HG03378 (cell line): ENCODE measurements at regions not wholly inside any gene's neighbourhood (a gene's known extent, or its start where the extent isn't known, plus 50 kb on each side); places are given as distances from the start of the nearest gene placed in this dataset.

Experiments
- ATAC-seq: cut with Tn5 transposase; IDR thresholded peaks from one replicate; pipeline ENCODE4 v1.9.1; 2021; ENCODE audit warnings: mild to moderate bottlenecking, moderate library complexity; ENCODE audit not compliant: unreplicated experiment

GRCh38 chr12:61655241-61655640, 605.0 kb upstream of the USP15 start:
- no peak for ATAC-seq

GRCh38 chr12:61667676-61668075, 592.5 kb upstream of the USP15 start:
- ATAC-seq: no peak

DNA sequence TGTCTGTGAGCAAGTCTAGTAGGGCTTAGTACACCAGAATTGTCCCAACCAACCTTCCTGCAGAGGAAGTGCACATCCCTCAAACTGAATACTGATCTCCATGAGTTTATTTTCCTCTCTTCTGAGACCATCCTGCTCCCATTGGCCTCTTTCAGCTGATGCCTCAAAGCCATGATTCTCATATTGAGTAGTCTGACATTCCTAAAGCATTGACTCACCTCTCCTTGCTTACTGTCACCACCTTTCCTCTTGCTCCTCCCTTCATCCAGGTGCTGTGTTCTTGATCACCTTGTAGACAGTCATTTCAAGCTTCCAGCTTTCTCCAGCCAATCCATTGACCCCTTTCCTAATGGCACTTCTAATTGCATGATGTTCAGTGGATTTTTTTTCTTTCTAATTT, 583.7 kb upstream of the USP15 start:
- no peak for ATAC-seq

DNA sequence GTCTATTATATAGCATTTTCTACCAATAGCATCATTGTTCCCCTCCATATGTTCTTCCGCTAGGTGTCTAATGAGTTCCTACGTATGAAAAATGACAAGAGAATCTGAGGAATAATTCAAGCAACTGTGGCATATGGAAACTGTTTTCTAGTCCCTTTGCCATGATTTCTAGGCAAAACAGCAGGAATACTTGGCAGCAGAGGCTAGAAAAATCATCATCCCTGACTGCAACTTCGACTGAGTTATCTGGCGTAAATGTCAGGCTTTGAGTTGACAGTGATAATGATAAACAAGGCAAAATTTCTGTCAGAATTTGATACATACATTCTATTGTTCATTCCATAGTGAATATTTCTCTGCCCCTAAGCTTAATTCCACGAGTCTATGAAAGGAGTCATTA, 572.8 kb upstream of the USP15 start:
- no peak for ATAC-seq

- ATAC-seq: no peak
Observed at GRCh38 chr12:61694214-61694613, 566.0 kb upstream of the USP15 start.

- no peak for ATAC-seq
Observed at GRCh38 chr12:61701471-61701870, 558.7 kb upstream of the USP15 start.

DNA sequence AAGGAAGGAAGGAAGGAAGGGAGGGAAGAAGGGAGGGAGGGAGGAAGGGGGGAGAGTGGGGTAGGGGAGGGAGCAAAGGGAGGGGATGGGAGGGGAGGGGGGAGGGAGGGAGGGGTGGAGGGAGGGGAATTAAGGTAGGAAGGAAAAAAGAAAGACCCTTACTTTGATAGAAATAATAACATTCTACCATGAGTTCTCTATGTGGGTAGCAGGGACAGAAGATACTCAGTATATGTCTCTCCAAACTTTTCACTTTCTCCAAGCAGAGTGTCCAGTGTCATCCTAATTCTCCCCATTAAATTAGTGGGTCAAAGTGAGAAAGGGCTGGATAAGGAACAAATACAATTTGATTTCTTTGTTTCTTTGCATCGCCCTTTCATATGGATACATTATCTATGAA, 553.4 kb upstream of the USP15 start:
- ATAC-seq: no peak

DNA sequence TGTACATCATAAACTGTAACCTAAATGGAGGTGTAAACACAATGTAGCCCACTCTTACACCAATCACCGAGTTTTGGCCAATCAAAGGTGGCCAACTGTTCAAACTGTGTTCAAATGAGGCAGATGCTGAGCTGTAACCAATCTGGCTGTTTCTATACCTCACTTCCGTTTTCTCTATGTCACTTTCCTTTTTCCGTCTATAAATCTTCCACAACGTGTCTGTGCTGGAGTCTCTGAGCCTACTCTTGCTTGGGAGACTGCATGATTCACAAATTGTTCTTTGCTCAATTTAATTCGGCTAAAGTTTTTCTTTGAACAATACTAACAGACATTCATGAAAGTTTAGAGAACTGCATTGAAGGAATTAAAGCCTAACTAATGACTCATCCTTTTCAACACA, 547.1 kb upstream of the USP15 start:
- no peak for ATAC-seq

DNA sequence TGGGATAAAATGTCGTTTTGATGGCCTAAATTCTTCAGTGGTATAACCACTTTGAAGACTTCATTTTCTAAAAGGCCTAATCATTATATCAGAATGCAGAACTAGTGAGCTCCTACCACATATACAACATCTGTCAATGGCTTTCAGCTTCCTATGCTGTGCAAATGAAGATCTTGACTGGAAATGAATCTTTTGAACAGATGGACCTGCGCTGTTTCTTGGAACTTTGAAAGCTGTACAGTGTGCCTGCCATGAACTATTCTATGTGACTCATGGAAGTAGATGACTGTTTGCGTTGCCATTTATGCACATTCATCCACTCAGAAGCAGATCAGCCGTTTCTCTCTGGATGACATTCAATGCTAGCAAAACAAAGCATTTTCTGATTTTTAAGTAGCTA, 542.2 kb upstream of the USP15 start:
- ATAC-seq: no peak

- no peak for ATAC-seq
Observed at GRCh38 chr12:61739925-61740324, 520.3 kb upstream of the USP15 start.

GRCh38 chr12:61750604-61751003, 509.6 kb upstream of the USP15 start:
- ATAC-seq: no peak

DNA sequence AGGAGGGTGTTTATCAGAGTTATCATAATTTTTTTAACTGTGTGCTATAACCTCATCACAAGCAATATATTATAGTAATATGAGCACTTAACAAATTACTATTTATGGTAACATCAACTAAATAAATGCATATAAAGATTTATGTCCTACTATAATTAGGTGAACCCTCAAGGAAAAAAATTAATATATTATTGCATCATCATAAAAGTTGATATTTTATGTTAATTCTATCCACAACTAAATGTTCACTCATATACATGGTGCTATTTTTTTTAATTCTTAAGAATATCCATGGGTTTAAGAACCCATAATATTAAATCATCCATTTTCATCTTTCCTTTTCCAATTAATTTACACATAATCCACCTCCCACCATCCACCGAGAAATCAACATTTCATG, 506.0 kb upstream of the USP15 start:
- no peak for ATAC-seq

DNA sequence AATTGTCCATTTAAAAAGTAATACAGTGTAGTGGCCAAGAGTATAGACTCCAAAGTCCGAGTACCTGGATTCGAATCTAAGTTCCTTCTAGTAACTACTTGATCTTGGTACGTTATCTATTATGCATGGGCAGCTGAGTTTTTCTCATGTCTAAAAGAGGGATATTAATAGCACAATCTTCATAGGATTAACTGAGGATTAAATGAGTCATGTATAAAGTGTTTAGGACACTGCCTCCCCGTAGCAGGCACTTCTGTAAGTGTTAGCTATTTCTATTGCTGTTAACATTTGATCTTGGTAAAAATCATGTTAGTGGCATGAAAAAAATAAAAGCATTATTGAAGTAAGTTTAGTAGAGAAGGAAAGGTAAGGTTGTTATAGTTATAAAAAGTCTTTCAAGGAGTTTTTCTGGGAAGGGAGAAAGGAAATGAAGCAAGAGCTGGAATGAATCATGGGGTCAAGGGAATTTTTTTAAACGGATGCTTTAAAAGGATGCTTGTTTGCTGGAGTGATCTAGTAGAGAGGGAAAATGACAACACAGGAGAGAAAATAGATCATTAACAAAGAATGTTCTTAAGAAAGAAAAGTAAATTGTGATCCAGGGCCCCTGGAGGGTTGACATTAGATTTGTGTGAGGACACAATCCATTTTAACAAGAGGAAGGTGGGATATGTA, 502.2 kb upstream of the USP15 start:
- no peak for ATAC-seq

DNA sequence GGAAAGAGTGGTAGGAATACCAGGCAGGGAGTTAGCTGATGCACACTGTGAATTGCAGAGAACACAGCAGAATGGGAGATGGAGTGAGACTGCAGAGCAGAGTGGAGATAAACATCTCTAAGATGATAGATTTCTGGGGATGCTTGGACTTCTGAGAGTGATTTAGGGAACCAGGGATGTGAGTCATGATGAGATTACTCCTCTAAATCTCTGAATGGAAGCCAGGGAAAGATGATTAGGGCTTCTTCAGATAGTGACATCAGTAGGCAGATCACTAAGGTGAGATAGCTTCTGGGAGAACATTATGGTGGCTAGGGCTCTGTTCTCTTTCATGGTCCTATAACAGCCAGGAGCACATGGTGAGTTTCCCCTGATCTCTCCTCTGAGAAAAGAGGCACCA, 501.5 kb upstream of the USP15 start:
- ATAC-seq: no peak

- ATAC-seq: no peak
Observed at GRCh38 chr12:61765926-61766325, 494.3 kb upstream of the USP15 start.

DNA sequence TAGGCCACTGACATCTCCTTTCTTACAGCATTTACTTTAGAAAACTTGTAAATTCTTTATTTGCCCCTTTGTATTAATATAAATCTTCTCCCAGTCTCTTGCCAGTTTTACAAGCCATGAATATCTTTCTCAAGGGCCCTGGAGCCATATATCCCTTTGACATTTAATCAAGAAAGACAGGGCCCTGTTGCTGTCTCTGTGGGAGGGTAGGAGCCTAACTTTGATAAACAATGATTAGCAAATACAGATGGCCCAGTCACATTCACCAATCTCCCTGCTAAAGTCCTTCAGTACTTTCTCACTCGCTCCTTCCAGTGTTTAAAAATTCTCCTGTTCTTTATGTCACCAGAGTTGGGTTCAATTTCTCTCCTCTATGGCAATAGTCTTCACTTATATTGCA, 479.8 kb upstream of the USP15 start:
- no peak for ATAC-seq

- no peak for ATAC-seq
Observed at GRCh38 chr12:61781021-61781581, 479.1 kb upstream of the USP15 start.

- ATAC-seq: no peak
Observed at GRCh38 chr12:61796846-61797245, 463.4 kb upstream of the USP15 start.

GRCh38 chr12:61797266-61797665, 462.9 kb upstream of the USP15 start:
- ATAC-seq: no peak

GRCh38 chr12:61798778-61799177, 461.4 kb upstream of the USP15 start:
- ATAC-seq: no peak

DNA sequence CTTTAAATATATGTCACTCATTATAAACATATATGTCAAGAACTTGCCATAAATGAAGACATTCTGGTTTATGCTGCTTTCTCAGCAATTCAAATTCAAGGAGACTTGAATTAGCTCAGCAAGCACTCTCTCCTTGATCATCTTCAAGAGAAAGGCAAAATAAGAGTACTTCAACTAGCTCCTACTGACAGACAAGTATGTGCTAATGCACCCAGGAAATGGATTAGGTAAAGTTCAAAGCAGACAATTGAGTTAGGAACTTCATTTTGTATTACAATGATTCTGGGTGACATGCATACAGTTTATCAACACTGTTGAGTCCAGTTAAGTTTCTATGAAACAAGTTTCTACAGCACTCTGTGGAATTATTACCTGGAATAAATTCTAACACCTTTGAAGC, 455.9 kb upstream of the USP15 start:
- ATAC-seq: no peak

DNA sequence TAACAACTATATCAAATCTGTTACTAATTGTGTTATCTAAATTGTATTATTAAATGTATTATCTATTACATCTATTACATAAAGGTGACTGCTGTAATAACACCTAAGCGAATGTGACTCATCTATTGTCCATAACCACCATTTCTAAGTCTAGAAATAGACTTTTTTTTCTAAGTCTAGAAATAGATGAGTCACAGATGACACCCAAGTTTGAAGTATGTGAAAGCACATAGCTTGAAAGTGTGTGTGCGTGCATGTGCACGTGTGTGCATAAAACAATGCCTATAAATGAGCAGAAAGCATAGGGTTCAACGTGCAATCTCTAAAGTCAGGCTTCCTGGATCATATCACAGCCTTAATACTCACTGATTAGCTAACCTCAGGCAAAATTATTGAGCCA, 451.3 kb upstream of the USP15 start:
- no peak for ATAC-seq

DNA sequence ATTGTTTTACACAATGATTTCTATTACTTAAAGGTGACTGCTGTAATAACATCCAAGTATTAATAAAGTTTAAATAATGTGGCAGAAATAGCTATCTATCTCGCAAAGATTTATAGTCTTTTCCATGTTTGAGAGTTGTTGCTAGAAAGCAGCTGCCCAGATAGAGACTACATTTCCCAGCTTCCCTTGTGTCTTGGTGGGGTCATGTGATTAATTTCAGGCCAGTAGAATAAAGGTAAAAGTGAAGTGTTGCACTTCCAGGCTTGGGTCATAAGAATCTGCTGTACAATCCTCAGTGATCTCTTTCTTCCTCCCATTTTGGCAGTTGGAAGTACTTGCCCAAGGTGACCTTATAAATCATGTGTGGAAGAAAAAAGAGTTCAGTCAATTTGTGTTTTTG, 449.7 kb upstream of the USP15 start:
- ATAC-seq: no peak
